DMS114 treated with DMSO at 0.1 percent for 48 hours (cell line): ENCODE measurements at regions not wholly inside any gene's neighbourhood (a gene's known extent, or its start where the extent isn't known, plus 50 kb on each side); places are given as distances from the start of the nearest gene placed in this dataset.
"Not testable (repeated sequence)": the region's sequence is repeated elsewhere in the genome, so short reads cannot be mapped to it uniquely, and the experiment has no call there.

ENCODE experiments used
- DNase-seq: peaks from one replicate; lab custom pipeline; 2025; ENCODE audit not compliant: unreplicated experiment; lab: John Stamatoyannopoulos, UW

DNA sequence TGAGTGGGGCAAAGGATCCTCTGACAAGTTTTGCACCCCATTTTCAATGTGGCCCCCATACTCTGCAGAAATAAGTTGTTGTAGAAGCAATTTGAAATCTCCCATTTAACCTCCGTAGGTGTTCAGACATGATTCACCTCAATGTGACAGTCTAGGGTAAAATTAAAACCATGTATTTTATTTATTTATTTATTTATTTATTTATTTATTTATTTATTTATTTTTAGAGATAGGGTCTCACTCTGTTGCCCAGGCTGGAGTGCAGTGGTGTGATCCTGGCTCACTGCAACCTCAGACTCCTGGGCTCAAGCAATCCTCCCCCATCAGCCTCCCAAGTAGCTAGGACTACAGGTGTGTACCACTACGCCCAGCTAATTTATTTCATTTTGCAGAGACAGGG lies 122.8 kb upstream of the PRKCQ start:
- not testable (repeated sequence) for DNase-seq

DNA sequence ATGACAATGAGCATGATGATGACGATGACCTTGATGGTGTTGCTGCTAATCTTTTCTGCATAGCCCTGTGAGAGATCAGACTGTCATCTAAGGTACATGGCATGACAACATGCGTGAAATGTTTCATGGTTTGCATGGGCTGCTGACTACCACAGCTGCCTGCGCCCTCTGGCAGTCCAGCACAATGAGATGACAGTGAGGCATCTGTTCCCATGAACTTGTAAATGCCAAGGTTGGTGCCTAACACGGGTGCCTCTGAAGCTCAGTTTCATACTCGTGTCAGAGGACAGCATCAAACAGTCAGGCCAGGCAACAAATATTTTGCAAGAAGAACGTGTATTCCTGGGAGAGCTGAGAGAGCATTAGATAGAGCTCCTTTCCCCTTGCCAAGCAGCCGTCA lies 122.0 kb upstream of the PRKCQ start:
- DNase-seq: no peak

DNA sequence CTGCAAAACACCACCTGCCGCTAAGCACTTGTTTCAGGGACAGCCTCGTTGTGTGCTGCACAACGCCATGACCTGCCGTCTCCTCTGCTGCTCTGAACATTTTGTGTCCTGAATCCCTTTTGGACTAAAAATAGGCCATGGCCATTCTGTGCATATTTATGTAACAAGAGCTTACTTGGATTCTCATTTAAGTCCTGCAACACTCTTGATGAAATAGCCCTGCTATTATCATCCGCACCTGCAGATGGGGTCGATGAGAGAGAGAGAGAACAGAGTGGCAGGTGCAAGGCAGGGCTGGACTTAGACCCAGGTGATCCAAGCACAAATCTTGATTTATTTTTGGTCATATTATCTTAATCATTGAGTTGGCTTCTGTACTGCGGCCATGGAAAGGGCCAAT lies 121.2 kb upstream of the PRKCQ start:
- DNase-seq: no peak

DNA sequence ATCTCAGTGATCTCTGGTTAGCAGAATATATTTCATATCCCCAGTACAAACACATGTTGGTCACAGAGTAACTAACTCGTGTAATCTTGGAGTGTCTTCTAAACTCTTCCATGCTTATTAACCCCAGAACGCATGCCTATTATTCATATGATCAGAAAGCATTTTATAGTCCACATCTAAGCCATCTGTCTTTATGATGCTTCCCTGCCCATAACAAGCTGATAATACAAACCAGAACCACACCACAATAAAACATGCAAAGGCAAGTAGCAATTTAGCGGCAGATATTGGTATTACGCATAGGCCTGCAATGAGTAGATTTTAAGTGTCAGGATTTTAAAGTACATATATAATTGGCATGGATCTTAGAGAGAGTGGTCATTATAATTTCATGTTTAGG lies 120.0 kb upstream of the PRKCQ start:
- no peak for DNase-seq

DNA sequence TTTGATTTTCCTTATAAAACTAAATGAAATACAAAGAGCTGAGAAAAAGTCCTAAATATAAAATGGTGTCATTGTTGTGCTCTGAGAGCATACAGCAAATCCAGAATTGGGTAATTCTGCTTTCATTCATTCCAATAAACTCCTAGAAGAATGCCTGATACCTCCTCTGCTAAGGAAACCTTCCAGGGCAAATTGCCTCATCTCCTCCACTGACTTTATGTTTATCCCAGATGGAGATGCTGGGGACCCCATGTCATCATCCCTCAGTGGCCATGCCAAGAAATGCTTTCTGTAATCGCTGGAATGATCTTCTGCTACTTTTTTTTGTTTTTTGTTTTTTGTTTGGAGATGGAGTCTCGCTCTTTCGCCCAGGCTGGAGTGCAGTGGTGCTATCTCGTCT lies 119.3 kb upstream of the PRKCQ start:
- no peak for DNase-seq

DNA sequence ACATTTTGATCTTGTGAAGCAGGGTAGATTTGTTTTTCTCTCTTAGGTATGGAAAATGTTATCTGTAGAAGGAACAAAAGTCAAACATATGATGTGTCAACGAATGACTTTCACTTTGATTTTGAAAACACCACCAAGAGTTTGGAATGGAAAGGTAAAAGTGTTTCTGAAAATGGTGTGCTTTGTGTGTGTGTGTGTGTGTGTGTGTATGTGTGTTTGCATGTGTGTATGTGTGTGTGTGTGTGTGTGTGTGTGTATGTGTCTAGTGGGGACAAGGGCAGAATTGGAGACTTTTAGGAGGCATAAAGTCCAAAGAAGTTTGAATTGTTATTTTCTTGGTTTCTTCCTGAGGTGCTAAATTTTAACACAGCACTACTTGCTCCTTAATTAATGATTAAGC lies 115.4 kb upstream of the PRKCQ start:
- DNase-seq: no peak

DNA sequence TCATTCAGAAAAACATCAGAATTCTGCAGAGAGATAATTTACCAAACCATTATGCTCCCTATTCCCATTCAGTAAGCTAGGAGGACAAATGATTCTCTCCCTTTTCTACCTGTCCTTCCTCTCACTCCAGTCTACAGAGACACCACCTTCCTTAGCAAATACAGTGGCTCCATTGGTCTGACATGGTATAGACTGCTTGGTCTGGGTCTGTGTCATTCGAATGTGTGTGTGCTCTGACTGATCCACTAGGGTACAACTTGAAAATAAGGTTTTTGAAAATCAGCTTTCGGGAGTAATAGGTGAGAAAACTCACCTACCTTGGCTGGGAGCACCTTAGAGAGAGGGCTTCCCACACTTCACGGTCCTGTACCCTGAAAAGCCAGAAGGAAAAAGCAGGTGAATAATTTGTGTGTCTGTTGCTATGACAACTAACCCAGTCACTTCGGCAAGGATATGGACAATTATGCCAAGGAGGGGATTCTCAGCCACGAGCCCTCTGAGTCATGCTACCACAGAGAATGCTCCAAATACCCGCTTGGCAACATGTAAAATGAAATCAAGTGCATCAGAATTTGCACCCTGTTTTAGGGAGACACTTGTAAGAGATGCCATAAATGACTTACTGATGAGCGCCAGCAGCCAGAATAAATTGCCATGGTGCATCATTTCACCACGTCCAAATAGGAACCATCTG lies 114.5 kb upstream of the PRKCQ start:
- DNase-seq: no peak

DNA sequence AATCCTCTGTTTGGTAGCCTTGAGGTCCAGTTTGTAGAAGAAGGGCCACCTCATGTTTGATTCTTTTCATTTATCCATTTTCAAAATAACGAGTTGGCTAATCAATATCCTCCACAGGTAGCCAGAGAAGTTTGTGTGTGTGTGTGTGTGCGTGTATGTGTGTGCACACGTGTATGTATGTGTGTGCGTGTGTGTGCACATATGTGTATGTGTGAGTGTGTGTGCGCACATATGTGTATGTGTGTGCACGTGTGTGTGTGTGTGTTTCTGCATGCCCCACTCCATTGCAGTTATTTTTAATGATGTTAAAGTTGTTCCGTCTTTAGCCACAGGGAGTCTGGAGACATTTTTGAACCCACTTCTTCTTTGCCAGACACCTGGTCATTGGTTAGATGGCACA lies 112.8 kb upstream of the PRKCQ start:
- no peak for DNase-seq

DNA sequence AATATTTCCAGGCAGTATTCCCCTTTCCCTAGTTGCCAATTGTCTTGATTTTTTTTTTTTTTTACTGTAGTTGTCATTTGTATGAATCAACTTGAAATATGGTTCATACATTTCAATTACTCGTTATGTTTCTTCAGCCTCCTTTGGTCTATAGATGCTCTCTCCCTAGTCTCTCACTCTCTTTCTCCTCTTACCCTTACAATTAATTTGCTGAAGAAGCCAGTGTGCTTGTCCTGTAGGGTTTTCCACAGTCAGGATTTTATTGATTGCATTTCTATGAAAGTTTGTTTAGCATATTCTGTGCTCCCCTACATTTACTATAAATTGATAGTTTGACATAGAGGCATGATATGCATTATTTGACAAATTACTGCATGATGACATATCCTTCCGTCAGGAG lies 112.0 kb upstream of the PRKCQ start:
- no peak for DNase-seq

DNA sequence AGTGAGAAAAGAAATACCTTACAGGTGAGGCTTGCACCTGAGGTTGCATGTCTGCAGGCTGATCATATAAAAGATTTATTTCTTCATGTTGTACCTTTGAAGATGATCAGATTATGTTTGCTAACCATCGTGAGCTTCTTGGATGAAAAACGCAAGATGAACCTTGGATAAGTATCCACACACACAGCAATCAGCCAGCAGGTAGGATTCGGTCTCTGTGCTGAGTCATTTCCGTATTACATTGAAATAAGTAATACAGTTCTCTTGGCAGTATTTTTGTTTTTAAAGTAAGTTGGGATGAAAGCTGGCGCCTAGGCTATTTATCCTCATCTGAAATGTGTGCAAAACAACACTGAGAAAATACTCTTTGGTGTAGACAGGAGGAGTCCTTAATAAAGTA lies 109.0 kb upstream of the PRKCQ start:
- no peak for DNase-seq

DNA sequence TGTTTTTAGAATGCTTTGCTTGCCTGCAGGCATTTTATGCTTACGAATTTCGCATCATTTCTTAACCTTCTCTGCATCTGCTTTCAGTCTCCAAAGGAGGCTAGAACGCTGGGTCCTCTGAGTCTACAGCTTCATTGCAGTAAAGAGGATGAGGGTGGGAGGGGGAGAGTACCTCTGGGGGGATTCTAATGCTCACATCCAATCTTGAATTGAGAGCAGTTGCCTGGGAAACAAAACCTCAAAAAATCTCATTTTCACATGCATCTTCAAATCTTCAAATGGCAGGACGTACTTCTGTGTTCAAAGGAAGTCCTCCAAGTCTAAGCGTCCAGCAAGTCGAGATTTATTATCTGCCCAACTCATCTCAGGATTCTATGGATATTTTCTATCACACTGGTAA lies 100.7 kb upstream of the PRKCQ start:
- DNase-seq: no peak

DNA sequence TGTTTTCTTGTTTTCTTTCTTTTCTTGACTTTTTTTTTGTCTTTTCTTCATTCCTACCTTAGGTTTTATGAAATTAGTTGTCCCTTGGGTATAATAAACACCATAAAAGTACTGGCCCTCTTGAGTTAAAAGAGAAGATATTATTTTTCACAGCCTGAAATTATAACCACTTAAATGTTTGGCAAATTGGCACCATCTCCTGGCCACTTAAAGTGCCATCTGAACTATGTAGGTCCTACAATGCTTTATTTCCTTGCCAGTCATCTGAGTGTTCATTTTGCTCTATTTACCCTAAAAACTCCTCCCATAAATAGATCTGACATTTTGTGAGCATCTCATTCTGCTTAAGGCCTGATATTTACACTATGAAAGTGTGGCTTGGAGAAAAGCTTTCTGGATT lies 98.9 kb upstream of the PRKCQ start:
- DNase-seq: no peak

DNA sequence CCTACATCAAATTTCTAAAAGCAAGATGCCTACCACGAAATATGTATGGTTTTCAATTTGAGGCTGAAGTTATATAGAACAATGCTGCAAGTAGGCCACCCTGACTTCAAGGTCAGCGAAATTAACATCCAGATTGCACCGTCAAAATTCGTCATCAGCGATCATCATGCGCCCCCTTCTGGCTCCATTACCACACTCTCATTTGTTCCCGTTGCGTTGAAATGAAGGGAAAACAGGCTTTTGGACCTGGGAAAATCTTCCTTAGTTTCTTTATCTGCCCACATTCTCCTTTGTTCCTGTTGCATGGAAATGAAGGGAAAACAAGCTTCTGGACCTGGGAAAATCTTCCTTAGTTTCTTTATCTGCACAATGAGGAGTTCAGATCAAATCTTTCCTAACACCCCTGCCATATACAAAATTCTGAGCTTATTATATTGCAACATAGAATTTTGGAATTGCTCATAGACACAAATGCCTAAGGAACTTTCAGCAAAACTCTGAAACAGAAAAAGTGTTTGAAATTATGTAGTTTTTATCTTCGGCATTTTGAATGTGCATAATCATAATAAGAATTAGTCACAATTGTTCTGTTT lies 98.2 kb upstream of the PRKCQ start:
- DNase-seq: peak; percentile 40

DNA sequence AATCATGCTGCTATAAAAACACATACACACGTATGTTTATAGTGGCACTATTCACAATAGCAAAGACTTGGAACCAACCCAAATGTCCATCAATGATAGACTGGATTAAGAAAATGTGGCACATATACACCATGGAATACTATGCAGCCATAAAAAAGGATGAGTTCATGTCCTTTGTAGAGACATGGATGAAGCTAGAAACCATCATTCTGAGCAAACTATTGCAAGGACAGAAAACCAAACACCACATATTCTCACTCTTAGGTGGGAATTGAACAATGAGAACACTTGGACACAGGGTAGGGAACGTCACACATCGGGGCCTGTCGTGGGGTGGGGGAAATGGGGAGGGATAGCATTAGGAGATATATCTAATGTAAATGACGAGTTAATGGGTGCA lies 97.1 kb upstream of the PRKCQ start:
- DNase-seq: not testable (repeated sequence)

DNA sequence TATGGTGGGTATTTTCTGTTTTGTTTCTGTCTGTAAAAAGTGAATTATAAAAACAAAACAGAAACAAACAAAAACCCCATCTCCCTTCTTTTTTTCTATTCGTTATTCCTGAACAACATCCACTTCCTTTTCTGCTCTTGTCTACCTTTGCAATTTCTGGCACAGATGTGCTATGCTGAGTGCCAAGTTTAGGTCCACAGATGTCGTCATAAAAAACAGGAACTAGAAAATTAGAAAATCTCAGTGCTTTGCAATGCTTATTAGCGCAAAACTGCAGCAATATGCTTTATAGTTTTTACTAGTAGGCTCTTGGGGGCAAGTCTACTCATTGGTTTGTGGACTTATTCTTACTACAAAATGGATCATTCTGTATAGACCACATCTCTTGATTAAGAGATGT lies 94.2 kb upstream of the PRKCQ start:
- DNase-seq: no peak

DNA sequence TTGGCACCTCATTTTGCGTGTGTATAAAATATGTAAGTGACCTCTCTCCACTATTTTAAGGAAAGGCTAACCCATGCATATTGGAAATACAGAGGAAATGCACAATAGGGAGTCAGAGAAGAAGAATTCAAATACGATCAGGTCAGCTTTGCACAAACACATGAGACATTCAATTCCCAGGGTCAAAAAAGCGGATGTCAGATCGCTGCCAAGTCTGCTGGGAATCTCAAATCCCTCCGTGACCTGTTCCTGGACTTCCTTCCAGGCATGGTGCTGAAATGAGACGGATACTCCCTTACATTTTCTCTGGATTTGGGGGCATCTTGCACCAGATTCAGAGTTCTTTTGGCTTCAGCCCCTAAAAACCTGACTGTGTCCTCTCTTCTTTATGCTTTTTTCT lies 91.9 kb upstream of the PRKCQ start:
- no peak for DNase-seq

DNA sequence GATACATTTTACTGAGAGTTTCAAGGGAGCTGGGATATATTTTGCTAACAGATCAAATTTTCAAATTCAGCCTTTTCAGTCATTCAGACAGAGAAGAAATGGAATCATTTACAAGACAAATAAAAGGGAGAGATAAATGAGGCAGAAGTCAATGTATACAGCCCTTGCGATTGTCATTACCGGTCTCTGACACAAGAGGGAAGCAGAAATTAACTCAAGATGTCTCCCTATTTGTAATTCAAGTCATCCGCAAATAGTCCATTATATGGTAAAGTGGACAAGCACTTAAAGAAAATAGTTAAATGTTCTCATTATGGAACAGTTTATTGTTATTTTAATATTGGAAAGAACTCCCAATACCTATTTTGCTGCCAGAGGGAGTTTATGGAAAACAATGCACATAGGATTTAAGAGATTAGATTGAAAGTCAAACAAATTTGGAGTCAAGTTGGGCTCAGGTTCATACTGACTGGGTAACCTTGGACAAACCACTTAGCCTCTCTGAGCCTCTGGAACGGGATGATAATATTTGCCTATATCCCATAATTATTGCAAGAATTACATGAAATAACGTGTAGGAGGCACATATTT lies 89.3 kb upstream of the PRKCQ start:
- peak; percentile 54 for DNase-seq

DNA sequence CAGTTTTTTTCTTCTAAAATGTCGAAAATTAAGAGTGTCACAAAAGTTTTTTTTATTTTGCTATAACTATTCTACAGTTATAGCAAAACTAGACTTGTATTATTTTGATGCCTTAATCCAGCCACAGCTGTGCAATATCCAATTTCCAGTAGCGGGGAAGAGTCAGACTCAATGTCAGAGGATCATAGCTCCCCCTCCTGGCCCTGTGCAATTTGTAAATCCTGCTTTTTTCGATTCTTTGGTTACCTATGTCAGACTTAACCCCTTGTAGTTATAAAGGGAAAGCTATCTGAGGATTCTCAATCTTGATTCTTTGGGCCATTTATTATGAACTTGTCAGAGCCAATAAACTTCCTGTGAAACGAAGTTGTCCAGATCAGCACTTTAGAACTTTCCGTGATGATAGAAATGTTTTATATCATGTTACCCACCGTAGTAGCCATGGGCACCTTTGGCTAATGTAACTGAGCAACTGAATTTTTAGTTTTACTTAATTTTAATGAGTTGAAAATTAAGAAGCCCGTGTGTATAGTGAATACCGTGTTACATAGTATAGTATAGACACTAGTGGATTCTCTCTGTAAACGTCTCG lies 87.7 kb upstream of the PRKCQ start:
- peak; percentile 59 for DNase-seq

DNA sequence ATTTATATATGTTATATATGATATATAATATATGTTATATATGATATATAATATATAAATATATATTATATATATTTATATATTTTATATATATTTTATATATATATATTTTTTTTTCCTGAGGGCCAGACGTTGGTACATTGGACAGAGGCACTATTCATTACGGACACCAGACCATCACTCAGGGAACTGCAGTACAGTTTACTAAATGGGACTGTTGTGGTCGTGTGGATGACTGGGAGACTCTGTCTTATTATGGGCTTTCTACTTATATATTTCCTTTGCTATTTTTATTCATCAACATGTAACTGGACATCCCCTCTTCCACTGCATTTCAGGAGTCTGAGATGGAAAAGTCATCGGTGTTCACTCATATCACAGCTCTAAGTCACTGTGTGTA lies 87.1 kb upstream of the PRKCQ start:
- DNase-seq: no peak

DNA sequence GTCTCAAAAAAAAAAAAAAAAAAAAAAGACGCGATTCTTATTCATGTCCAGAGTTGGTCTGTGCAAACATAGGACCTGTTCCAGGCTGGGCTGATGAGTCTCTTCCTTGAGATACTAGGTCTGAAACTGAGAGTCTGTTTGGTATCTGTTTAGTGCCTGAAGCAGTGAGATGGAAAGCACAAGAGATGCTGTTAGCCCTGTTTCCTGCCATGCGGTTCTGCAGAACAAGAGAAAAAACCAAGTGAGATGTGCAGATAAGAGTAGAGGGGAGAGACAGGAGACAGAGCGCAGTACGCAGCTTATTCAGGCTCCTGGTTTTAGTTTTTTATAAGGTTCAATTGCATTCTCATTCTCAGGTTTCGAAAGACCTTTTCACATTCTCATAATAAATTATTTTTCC lies 85.8 kb upstream of the PRKCQ start:
- DNase-seq: no peak

DNA sequence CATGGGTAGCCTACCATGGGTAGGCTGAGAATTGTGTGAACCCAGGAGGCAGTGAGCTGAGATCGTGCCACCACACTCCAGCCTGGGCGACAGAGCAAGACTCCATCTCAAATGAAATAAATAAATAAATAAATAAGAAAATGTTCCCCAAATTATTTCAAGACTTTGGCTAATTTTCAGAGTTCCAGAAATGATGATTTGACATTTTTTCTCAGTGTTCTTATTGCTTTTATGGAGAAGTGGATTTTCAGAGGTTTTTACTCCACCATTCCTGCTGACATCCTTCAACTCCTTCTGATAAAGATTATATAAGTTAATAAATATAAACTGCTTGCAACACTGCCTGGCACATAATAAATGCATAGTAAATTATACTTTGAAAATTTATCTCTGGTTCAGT lies 80.4 kb upstream of the PRKCQ start:
- DNase-seq: no peak

DNA sequence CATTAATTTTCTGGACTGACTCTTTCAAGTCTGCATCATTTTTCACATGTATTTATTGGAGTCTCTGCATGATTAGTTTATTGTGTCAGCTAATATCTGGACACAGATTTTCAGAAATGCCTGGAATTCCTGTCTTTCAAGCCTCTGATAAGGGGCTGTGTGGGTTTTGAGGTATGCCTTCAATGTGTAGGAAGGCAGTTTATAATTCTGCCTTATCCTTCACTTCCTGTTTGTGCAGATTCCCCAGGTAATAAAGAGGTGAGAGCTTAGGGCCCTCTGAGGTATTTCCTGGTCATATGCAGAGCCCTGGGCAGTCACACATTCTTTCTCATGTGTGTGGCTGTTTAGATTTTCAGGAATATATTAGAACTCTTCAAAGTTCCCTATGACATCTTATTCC lies 79.4 kb upstream of the PRKCQ start:
- no peak for DNase-seq

DNA sequence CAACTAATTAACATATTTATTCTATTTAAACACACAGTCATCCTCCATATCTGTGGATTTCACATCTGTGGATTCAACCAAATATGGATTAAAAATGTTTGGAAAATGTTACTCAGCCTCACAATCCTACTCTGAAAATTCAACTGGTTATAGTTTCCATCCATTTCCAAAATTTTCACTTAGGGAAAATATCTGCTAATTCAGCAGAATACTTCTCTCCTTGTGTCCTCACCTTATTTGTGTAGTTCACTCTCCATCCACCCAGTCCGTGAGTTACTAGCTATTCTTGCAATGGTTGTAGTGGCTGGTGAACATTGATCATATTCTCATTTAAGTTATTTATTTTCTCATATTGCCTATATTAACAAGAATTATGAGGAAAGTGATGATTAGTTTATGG lies 77.6 kb upstream of the PRKCQ start:
- DNase-seq: no peak
